GM19043 (cell line): ENCODE measurements at regions not wholly inside any gene's neighbourhood (a gene's known extent, or its start where the extent isn't known, plus 50 kb on each side); places are given as distances from the start of the nearest gene placed in this dataset.

Source experiments
- ATAC-seq: cut with Tn5 transposase; IDR thresholded peaks from one replicate; pipeline ENCODE4 v1.9.1; 2021; ENCODE audit warnings: low read depth; ENCODE audit not compliant: unreplicated experiment

DNA sequence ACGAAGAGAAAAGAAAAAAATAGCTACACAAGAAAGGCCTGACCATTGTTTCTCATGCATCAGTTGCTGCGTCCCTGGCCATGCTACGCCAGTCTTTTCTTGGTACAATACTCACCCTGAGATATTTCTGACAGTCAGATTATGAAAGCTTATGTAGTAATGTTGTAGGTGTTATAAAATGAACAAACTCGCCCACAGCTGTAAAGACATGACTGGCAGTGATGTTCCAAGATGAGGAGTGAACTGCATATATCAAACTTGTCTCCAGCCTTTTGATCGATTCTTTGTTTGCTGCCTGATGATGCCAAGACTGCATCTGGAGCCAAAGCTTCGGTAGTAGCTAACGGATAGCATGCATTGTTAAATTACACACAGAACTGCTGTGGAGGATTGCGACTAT is 822.7 kb downstream of the TUSC7 start:
- ATAC-seq, result no peak

DNA sequence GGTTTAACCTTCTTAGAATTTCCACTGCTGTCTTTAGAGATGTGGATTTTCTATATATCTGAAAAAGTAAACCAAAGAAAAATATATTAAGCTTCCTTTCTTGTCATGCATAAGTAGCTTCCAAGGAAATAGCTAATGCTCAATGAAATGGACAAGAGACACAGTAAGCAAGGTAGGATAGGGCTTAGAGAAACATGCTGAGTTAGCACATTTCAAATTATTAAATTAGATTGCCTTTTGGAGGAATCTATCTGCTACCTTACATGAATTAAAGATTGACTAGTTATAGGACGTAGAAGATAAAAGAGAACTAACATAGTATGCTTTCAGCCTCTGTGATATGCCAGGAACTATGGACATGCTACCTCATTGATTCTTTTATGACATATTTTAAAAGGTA is 824.6 kb downstream of the TUSC7 start:
- no peak for ATAC-seq

DNA sequence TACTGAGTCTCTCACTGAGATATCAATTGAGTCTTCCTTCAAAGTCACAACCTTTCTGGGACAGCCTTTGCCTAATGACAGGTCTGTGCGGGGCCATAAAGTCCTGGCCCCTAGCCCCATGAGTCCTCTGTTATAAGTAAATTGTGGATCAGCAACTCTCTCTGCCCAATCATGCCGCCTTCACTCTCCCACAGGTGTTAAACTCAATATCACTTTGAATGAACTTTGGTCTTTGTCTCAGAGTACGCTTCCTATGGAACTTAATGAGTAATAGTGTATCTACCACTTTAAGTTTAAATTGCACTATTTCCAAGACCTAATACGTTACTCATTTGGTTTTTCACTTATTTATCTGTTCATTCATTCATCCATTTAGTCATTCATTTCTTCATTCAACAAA is 826.4 kb downstream of the TUSC7 start:
- no peak for ATAC-seq

DNA sequence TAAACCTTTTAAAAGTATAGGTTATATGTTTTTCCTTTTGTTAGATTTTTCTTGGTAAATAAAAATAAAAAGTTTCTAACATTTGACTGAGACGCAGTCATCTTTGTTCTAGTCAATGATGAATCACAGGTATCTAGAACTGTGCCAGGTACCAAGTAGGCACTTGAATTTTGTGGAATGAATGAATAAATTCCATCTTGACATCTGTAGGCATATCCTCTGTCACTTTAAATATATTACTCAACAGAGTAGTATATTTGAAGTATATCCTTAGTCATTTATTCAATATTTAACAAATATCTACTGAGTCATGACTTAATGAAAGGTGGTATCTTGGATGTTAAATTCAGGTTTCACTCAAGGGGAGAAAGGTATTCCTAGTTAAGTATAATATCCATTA is 828.4 kb downstream of the TUSC7 start:
- no peak for ATAC-seq

DNA sequence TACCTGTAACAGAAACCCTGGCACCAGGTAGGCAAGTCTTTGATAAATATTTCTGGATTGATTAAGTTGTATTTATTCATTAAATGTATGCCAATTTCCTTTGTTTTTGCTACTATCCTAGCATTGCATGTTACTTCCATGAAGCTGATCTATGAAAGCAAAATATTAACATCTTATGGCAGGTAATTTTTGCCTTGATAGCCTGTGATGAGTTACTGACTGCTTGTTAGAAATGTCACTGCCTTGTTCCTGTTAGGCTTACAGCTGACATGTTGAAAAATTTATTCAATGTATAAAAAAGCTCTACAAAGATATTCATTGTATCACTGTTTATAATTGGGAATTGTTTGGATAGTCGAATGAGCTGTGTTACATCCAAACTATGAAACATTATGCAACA is 830.1 kb downstream of the TUSC7 start:
- no peak for ATAC-seq

DNA sequence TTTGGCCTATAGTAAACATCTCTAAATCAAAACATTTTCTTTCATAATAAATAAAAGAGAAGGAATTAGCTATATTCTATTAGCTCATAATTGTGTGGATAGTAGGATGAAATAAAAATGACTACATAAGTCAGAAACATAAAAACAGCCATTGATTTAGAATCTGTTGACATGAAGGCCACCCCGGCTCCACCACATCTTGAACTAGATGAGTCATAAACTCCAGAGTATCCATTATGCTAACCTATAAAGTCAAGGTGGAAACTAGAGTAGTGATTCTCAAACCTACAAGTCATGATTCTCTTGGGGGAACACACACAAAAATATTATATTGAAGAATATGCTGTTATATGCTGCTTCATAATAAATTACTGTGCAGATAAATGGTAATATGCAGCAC is 831.0 kb downstream of the TUSC7 start:
- no peak for ATAC-seq

DNA sequence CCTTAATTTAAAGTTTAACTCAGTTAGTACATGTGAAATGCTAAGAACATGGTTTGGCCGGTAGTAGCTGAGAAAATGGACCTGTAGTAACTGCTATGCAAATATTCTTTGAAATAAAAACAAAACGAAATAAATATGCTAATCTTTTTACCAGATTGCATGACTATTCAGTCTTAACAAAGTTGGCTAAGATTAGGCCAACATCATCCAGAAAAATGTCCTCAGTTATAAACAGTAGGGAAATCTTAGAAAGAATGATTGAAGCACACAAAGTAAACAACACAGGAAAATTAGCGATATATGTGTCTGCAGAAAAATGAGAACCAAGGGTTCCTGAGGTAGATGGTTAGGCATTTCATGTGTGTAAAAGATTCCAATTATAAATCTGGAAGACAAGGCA is 832.1 kb downstream of the TUSC7 start:
- no peak for ATAC-seq

DNA sequence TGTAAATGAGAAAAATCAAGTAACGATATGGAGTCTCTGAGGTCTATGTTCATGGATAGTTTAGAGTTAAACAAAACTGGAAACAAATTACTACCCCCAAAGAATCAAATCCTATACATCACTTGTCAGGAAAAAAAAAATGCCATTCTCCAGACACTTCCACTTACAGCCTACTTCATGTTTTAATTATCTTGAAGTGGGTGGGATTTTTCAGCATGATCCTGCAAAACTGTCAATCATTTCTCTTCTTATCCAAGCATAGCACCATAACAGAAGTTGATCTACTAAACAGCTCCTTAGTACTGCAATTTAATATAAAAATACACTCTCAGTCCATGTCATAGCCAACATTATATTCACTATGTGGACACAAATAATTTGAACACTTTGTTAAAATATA is 833.9 kb downstream of the TUSC7 start:
- ATAC-seq, result no peak

DNA sequence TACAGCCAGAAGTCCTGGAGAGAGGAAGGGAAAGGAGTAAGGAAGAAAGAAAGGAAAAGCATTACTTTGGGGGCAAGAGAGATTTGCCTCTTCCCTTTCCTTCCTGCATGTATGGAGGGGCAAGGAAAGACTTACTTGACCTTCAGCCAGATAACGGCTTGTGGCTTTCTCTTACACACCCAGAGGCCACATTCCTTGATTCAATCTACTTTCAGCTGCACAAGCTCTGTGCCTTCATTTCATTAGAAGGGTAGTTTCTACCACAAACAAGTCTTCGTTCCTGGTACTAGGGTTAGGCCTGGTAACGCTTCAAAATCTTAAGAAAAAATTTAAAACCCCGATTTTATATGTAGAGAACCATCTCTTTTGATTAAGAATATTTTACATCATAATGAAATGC is 835.9 kb downstream of the TUSC7 start:
- ATAC-seq, result no peak

DNA sequence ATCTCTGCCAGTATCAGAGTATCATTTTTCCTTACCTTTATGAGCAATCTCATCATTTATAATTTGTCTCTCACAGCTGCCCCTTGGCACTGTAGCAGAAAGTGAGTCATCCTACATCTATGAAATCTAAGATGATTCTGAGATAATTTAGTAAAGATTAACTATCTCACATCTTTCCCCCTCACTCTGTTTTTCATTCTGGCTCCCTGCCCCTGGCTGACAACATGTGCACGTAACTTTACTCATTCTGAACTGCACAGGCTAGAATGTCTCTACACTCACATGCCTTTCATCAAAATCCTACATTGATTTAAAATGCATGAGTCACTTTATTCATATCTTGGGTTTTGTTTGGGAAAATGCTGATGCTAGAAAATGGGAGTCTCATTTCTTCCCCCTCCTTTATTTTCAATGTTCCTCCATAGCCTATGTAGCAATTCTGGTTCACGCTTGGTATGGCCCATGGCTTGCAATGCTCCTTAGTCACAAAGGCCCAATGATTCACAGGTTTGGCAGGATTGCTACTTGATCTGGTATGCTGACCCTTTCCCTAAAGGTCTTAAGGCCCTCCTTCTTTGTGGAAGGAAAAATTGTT is 838.5 kb downstream of the TUSC7 start:
- no peak for ATAC-seq

DNA sequence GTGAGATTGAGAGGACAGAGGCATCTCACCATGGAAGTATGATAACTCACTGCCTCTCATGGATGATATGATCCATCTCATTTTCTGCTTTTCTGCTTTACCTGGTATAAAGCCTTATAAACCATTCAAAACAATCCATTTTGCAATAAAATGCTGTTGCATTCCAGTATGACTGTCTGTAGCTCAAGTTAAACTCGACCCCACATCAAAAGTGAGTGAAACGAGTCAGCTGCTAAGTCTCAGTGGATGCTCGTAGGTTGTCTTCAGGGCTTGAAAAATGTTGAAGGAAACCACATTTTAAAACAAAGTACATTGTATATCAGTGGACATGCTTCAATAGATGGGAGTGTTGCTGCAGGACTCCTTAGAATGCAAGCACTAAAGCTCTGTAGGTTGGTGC is 839.0 kb downstream of the TUSC7 start:
- ATAC-seq, result no peak

DNA sequence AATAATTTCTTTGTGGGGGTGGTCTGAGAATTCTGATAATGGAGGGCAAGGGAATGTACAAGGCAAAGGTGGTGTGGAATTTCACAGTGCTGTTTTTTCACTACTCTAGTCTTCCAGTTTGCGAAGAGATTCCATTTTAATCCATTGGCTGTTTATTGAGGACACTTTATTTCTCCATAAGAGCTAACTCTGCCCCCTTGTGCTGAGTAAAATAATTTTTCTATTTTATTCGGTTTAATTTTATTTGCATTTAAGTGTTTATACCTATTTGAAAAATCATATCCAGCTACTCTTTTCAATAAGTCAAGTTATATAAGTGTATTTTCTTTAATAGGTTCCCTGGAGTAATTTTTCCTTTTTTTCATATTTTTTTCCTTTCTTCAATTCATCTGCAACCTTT is 840.1 kb downstream of the TUSC7 start:
- no peak for ATAC-seq

DNA sequence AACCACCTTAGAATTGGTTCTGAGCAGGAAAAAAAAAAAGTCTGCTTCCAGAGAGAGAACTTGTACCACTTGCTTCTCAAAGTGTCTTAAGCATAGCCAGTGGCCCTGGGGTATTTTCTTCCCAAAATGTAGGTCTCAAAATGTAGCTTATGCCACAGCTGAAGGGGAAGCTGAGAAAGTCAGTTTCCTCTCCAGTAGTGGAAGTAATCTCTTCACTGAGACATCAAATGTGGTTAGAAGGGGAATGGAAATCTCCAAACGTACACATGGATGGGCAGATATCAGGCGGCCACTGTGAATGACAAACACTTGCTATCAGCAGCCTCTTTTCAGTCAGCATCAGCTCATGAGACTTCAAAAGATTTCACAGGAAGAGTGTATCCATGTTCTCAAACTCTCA is 841.2 kb downstream of the TUSC7 start:
- no peak for ATAC-seq

DNA sequence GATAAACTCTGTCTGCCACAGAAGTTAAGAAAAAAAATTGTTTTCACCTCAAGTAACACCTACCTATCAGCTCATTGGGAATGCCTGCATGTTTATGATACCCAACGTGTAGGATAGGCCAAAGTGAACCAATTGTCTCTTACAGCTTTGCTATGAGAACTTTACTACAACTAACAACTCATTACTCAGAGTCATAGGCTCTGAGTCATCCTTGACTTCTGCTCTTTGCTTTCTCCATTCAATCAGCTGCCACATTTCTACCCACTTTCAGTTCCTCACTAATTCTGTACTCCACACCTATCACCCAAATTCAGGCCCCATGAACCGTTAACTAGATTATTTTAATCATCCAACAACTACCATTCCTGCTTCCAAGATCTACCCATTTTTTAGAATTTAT is 843.9 kb downstream of the TUSC7 start:
- peak; percentile 96 for ATAC-seq

DNA sequence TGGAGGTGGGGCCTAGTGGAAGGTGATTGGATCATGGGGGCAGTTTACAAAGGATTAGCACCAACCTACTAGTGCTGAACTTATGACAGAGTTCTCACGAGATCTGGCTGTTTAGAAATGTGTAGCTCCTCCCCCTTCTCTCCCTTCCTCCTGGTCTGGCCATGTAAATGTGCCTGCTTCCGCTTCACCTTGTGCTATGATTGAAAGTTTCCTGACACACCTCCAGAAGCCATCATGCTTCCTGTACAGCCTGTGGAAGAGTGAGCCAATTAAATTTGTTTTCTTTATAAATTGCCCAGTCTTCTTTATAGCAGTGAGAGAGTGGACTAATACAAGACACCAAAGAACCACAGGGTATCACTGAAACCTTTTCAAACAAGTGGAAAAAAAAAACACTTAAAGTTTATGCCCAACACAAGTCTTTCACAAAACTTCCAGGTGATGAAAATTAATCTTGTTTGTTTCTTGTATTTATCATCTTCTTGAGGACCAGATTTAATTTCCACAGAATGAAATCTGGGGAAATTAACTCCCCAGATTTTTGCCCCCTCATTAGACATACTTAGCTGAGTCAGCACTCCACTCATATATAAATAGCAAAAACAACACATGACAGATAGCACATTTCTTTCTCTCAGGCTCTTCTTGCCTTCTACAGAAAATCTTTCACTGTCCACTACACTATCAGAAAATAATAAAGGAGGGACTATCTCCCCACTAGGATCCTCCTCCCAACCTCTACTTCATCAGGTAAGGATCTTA is 847.2 kb downstream of the TUSC7 start:
- ATAC-seq, result no peak

DNA sequence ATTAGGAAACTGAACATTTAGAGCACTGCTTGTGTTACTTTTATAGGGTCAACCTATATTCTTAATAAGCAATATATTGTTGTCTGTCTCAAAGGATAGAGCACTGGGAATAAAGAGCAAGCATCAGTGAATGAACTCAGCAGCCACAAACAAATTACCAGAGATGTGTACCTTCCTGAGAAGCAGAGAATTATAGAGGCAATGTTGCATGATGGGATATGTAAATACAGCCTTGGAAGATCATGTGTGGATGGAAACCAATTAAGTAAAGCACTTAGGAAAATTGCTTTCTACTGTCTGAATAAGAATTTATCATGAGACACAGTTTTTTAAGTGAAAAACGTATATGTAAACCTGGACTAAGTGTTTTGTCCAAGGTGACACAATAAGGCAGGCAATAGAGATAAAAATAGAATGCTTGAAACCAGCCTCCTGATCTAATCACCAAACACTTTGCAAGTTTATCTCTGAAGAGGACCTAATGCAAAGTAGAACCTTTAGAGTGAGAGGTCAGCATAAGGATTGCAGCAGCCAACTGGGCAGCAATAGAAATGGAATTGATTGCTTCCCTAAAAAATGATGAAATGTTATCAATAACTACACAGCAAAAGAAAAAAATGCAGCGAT is 848.0 kb downstream of the TUSC7 start:
- ATAC-seq, result no peak

DNA sequence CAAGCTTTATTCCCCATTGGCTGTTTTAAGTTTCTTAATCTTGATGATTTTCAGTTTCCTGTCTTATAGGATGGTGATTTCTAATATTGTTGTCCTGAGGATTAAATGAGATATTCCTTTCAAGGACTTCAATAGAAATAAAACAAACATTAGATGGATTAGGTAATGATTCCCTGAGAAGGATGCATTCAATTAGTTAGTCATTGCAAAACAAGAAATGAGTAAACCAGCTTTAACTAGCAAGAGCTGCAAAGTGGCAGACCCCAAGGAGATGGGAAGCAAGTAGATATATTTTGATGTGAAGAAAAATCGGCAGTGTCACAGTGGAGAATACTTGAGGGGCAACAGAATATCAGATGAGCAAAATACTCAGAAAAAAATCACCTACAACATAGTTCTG is 849.1 kb downstream of the TUSC7 start:
- no peak for ATAC-seq

DNA sequence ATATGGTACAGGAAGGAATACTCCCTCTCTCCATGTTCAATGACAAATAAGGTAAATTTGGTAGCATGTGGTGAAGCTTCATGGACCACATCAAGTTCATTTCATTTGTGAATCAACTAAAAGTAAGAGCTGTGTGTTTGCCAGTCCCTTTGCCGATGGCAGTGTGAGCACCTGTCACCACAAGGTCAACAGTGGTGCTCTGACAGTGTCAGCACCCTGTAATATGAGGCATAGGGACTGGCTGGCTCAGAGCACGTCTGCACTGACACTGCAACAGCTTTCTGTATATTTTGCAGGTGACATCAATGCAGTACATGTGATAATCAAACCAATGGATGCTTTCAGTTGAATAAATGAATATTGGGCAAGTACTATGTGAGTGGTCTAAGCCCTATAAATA is 852.4 kb downstream of the TUSC7 start:
- ATAC-seq, result no peak

DNA sequence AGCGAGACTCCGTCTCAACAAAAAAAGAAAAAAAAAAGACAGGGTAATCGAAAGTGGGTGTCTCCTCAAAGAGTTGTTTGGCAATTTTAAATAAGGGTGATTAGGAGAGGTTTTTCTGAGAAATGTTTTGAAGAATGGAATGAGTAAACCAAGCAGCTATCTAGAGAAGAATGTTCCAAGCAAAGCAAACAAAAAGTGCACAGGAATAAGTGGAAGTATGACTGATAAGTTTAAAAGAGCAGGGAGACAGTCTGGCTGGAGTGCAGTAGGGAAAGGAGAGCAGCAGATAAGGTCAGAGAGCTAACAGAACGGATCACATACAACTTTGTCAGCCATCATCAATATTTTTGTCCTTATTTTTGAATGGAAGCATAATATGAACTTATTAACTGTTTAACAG is 853.5 kb downstream of the TUSC7 start:
- no peak for ATAC-seq

DNA sequence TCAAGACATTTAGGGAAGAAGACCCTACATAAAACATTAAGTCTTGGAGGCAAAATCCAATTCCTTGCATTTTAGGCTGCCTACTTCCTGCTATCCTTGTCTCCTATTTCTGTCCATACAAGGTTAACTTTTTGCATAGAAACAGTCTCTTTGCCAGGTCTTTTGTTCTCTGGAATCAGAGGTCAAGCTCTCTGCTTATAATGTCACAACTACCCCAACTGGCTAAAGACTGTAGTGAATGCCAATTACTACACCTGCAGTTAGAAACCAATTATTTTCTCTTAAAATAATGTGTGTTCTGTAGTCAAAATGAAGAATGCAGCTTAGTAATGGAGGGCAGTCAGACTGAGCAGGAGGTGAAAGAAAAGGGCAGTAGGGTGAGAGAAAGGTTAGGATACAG is 856.2 kb downstream of the TUSC7 start:
- no peak for ATAC-seq

DNA sequence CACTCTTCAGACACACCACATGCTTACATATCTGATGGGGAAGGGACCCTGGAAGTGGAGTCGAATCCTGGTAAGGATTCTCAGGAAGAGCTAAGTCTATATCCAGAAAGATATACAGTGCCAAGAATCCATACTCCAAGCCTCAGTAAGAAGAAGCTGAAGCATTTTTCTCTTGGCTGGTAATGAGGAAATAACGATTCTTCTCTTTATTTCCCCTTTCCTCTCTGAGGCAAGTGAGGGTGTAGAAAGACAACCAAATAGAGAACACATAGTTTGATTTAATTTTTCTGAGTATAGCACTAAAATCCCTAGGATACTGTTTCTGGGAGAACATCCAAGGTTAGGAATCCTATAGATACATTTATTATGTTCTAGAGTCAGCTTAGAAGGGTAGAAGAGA is 857.3 kb downstream of the TUSC7 start:
- no peak for ATAC-seq

DNA sequence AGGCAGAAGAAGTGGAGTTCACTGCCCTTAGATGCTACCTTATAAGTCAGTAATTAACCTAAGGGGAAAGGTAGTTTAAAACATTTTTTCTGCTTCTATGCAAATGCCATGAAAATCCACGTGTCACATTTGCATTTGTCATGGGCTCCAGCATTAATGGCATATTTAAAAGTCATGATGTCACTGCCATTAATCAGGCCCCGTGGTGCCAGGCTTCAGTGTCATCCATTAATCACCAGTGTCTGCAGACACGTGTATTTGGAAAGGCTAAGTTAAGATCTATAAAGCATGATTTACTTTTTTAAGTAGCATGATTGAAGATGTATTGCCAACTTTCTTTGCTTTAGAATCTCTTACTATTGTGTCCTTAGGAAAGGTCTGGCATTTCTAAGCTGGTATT is 857.8 kb downstream of the TUSC7 start:
- ATAC-seq, result no peak
